ENCODE measurements at regions not wholly inside any gene's neighbourhood (a gene's known extent, or its start where the extent isn't known, plus 50 kb on each side); places are given as distances from the start of the nearest gene placed in this dataset.

GRCh38 chr12:84172823-84173424 is 739.7 kb downstream of the SLC6A15 start:
- peak; percentile 9 to 15 for ATAC-seq
- peak; percentile 15 for DNase-seq
- no peaks in the 10 kb centered on the region for H3K9me3 ChIP-seq

GRCh38 chr12:84166812-84167211 is 745.8 kb downstream of the SLC6A15 start:
- intact Hi-C loops (cut with DNase I), result no loop called here
- TF ChIP-seq CTCF (IDR thresholded peaks at IDR 0.05), result no peak
- H3K27me3 ChIP-seq (ENCODE audit: low read depth), result no peaks in the 10 kb centered on the region
- H3K4me3 ChIP-seq, result no peak overlapping the region
- no peaks in the 10 kb centered on the region for H3K9me3 ChIP-seq
- no peaks in the 10 kb centered on the region for H3K4me1 ChIP-seq
- no peaks in the 10 kb centered on the region for H3K36me3 ChIP-seq
- ATAC-seq (no peak), DNase-seq (no peak)
- H3K27ac ChIP-seq, result no peak overlapping the region

More at GRCh38 chr12:84172823-84173424, 739.7 kb downstream of the SLC6A15 start:
- Histone ChIP-seq H3K27me3 (ENCODE audit: low read depth) (no peaks in the 10 kb centered on the region), H3K27ac (no peak overlapping the region), H3K4me3 (no peak overlapping the region), H3K36me3 (no peaks in the 10 kb centered on the region), H3K4me1 (no peaks in the 10 kb centered on the region)
- TF ChIP-seq CTCF (IDR thresholded peaks at IDR 0.05), result no peak
- intact Hi-C loops (cut with DNase I), result no loop called here

GRCh38 chr12:84165998-84166571 is 746.5 kb downstream of the SLC6A15 start:
- no peak overlapping the region for H3K4me3 ChIP-seq
- no peaks in the 10 kb centered on the region for H3K9me3 ChIP-seq
- no peak for TF ChIP-seq CTCF (IDR thresholded peaks at IDR 0.05)
- intact Hi-C loops (cut with DNase I), result no loop called here
- H3K27ac ChIP-seq, result no peak overlapping the region
- H3K4me1 ChIP-seq, result no peaks in the 10 kb centered on the region
- H3K27me3 ChIP-seq (ENCODE audit: low read depth), result no peaks in the 10 kb centered on the region
- no peaks in the 10 kb centered on the region for H3K36me3 ChIP-seq
- DNase-seq (no peak), ATAC-seq (no peak)

GRCh38 chr12:84161296-84161695 is 751.3 kb downstream of the SLC6A15 start:
- Histone ChIP-seq H3K36me3 (no peaks in the 10 kb centered on the region), H3K27me3 (ENCODE audit: low read depth) (no peaks in the 10 kb centered on the region), H3K9me3 (no peaks in the 10 kb centered on the region), H3K4me1 (no peaks in the 10 kb centered on the region), H3K27ac (no peak overlapping the region), H3K4me3 (no peak overlapping the region)
- TF ChIP-seq CTCF (IDR thresholded peaks at IDR 0.05), result no peak
- intact Hi-C loops (cut with DNase I), result no loop called here
- ATAC-seq (no peak), DNase-seq (no peak)

GRCh38 chr12:84159260-84159659 is 753.3 kb downstream of the SLC6A15 start:
- DNase-seq, result no peak

More at GRCh38 chr12:84159260-84159659, 753.3 kb downstream of the SLC6A15 start:
- Histone ChIP-seq H3K4me3 (no peak overlapping the region), H3K9me3 (no peaks in the 10 kb centered on the region), H3K27ac (no peak overlapping the region), H3K36me3 (no peaks in the 10 kb centered on the region), H3K27me3 (ENCODE audit: low read depth) (no peaks in the 10 kb centered on the region), H3K4me1 (no peaks in the 10 kb centered on the region)
- ATAC-seq, result no peak
- intact Hi-C loops (cut with DNase I), result no loop called here
- no peak for TF ChIP-seq CTCF (IDR thresholded peaks at IDR 0.05)

Measured in lower lobe of right lung (tissue), 2 donors.